NB4 (cell line): ENCODE measurements at regions not wholly inside any gene's neighbourhood (a gene's known extent, or its start where the extent isn't known, plus 50 kb on each side); places are given as distances from the start of the nearest gene placed in this dataset.

ENCODE experiments used
- CTCF ChIP-seq: IDR thresholded peaks from one replicate; pipeline ENCODE4 v1.5.1; 2012; ENCODE audit warnings: low read depth, low read length
- POLR2A ChIP-seq: IDR thresholded peaks from 2 replicates; pipeline ENCODE4 v1.6.1; 2011; ENCODE audit warnings: mild to moderate bottlenecking; ENCODE audit not compliant: insufficient read length; ENCODE audit errors: extremely low read depth

- no peak for TF ChIP-seq POLR2A
- peak; percentile 58 for TF ChIP-seq CTCF
Measured at GRCh38 chr16:19980632-19981265, 92.9 kb downstream of the GPR139 start.
